ENCODE measurements at regions not wholly inside any gene's neighbourhood (a gene's known extent, or its start where the extent isn't known, plus 50 kb on each side); places are given as distances from the start of the nearest gene placed in this dataset.

GRCh38 chr2:223523551-223524001, 78.6 kb downstream of the SCG2 start:
- TF ChIP-seq, protein P1, sequence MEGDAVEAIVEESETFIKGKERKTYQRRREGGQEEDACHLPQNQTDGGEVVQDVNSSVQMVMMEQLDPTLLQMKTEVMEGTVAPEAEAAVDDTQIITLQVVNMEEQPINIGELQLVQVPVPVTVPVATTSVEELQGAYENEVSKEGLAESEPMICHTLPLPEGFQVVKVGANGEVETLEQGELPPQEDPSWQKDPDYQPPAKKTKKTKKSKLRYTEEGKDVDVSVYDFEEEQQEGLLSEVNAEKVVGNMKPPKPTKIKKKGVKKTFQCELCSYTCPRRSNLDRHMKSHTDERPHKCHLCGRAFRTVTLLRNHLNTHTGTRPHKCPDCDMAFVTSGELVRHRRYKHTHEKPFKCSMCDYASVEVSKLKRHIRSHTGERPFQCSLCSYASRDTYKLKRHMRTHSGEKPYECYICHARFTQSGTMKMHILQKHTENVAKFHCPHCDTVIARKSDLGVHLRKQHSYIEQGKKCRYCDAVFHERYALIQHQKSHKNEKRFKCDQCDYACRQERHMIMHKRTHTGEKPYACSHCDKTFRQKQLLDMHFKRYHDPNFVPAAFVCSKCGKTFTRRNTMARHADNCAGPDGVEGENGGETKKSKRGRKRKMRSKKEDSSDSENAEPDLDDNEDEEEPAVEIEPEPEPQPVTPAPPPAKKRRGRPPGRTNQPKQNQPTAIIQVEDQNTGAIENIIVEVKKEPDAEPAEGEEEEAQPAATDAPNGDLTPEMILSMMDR (IDR thresholded peaks at IDR 0.05): no peak
- no peak for TF ChIP-seq POLR2AphosphoS5 (IDR thresholded peaks at IDR 0.05)
